Inflammatory macrophage treated with lipopolysaccharide for 1 hour (primary cell): ENCODE measurements at regions not wholly inside any gene's neighbourhood (a gene's known extent, or its start where the extent isn't known, plus 50 kb on each side); places are given as distances from the start of the nearest gene placed in this dataset.

Experiments used
- DNase-seq, 2 donors: peaks; one replicate each; pipeline ENCODE4 v3.0.0-alpha.2; 2020 to 2022

DNA sequence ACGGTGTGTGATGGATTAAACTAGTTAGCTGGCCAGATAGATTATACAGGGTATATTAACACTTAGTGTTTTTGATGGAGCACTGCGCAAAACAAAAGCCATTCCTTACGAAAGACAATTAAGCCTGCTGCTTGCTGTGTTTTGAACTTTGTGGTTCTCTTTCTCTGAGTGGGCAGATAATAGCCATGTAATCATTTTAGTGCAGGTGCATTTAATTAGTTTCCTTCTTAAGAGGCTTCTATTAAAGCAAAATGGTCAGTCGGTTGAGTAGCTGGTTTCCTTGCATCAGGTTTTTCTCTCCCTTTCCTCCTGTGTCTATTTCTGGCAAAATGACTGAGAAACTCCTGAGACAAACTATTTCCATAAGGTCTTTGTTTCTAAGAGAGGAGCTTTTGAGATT is 512.5 kb downstream of the DMAC1 start:
- DNase-seq, result no peak

DNA sequence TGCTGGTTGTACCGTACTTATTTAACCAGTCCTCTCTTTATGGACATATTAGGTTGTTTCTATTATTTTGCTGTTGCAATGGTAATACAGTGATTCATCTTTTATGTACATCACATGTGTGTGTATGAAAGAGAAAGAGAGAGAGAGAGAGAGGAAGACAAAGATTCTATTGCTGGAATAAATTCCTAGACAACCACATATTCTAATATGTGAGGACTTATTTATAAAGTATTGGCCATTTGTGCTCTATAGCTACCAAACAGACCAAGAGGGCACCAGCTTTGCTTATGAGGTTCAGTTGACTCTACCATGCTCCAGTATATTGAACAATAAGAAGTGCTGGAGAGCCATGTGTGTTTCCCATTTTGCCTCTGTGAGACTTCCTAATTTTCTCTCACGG is 513.5 kb downstream of the DMAC1 start:
- no peak for DNase-seq

DNA sequence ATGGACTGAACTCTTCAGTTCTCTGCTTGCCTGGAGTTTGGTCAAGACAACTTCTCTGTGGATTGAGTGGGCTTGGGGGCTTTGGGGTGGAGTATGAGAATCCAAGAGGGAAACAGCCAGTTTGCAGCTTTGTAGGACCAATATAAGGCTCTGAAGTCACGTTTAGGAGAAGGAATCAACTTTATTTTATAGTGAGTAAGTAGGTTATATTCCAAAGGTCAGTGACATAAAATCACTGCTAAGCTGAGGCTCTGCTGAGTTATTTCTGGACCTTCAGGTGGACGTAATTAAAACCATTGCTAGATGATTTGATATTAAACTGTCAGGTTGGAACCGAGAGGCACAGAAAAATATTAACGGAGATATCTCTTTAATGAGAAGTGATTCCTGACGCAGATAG is 514.4 kb downstream of the DMAC1 start:
- no peak for DNase-seq

DNA sequence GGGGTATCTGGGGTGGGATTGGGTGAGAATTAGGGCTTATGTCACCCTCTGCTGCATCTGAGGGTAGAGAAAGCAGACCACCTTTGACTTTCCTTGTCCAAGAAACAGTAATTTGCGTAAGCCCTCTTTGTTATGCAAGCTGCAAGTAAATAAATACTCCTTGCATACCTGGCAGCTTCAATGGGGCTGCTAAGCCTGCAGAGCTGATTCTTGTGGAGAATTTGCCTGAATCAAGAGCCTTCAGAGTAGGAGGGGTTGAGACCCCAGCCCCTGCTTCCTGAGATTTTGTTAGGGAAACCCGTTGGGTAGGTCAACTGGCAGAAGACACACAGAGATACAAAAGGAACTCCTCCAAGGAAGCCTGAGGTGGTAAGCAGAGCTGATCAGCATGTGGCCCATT is 515.1 kb downstream of the DMAC1 start:
- no peak for DNase-seq

DNA sequence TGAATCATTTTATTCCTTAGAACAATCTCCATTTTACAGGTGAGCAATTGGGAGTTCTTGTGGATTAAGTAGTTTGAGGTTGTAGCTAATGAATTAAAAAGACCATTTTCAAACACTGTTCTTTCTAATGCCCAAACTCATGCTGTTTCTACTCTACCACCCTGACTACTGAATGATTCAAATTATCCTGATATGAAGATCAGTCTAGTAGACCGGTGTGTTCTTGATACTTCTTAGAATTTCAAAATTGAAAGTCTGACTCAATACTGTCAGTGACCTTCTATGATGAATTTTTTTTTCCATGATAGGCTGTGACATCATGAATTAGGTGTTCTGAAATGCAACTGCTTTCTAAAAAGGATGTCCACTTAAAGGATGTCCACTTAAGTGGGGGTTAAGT is 515.5 kb downstream of the DMAC1 start:
- DNase-seq, result no peak

DNA sequence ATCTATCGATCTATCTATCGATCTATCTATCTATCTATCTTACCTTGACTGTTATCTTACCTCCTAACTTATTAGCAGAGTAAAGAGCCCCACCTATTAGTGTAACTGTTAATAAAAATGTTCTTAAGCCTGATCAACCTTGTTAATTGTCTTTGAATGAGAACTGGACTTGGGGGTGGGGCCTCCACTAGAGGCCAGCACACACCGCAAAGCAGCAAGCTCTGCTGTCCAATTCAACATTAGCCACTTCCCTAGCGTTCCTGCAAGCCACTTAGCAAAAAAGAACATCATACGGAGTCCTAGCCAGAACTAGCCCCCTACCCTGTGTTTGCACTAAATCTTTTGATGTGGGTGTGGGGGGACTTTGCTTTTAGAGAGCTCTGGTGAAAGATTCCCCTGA is 515.8 kb downstream of the KDM4C start:
- DNase-seq, result no peak

DNA sequence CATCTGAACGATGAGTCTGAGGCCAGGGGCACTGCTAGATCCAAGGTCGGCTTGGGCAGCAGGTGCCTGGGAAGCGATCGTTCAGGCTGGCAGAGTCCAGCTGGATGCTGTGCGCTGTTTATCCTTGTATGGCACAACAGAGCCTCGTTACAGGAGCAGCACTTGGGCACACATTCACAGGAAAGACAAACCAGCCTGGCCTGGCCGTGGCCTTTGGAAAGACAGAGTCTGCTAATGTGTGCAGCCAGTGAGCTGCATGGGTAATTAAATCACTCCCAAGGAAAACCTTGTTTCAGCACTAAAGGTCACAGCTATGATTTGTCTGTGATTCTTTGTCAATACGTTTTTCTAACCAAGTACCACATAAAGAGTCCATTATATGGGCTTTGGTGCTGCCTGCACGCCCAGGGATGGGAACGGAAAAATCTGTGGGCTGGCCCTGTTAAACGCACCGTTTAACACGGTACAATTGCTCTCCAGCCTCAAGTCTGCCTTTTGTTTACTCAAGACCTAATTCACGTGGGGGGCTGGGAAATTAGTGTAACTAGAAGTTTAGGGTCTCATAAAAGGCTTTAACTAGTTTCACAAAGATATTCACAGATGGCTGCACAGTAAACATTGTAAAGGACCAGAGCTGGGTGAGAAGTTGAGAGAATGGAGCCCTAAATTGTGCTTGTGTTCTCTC is 509.3 kb downstream of the KDM4C start:
- no peak for DNase-seq

DNA sequence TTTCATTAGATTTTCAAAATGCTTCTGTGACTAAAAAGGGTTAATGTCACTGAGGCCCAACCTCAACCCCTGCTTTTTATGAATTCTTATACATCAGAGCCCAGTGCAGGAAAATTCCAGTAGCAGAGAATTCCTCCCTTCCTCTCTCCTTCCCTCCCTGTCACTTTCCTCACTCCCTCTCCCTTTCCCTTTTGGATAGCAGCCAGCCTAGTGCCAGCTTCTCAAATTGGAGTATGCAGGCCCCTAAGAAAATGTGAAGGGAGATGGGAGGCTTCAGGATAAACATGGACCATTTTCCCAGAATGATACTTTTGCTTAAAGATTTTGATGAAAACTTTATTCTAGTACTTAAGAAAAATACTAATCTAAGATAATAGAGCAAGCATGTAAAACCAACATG is 507.4 kb downstream of the KDM4C start:
- no peak for DNase-seq

DNA sequence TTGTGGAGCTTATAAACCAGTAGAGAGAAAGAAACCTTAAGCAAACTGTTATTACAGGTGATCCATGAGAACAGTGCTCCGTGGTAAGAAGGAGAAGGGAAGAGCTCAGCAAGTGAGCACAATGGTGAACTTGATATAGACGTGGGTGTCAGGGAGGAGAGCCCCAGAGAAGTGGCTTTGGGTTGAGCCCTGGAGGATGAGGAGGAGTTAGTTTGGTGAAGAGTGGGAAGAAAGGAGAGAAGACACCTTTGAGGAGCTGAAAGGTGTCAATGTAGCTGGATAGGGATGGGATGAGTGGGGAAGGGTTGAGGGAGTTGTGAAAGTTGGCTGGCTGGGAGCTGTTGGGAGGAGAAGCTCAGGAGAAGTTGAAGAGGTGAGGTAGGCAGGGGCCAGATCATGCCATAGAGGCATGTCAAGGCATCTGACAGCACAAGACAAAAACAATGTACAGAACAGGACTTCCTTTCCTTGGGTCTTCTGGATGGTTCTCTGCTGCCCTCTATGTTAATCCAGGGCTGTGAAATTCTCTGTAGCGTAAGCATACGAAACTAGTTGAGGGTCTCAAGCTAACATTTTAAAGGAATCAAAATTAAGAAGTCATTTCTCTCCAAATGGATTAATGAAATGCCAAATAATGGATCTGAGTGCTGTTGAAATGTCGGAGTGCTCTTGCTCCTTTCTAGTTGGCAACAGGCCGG is 501.9 kb downstream of the KDM4C start:
- DNase-seq, result no peak

DNA sequence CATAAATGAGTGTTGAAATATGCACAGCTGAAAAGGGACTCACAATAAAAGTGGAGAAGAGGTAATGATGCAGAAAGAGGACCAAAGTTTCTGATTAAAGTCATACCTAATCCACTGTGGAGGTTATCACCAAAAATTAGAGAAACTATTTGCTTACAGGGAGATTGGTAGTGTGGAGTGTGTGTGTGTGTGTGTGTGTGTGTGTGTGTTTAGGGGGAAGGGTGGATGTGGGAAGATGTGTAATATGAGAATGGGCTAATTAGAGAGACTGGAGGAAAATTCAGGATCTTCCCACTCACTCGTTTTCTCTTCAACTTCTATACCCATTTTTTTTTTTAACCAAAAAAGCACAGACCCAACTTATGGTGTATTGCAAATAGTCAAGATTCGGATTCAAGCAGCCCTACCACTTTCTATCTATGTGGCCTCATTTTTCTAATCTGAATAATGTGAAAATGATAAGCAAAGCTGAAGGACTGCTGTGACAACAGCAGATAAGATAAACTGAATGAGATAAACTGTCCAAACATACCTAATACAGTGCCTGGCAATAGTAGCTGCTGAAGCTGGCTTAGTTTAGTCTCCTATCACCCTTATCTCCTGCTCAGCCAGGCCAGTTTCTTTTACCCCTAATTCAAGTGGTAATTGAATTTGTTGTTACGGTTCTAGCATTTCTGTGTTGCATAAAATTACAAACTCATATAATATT is 501.1 kb downstream of the KDM4C start:
- DNase-seq, result no peak

DNA sequence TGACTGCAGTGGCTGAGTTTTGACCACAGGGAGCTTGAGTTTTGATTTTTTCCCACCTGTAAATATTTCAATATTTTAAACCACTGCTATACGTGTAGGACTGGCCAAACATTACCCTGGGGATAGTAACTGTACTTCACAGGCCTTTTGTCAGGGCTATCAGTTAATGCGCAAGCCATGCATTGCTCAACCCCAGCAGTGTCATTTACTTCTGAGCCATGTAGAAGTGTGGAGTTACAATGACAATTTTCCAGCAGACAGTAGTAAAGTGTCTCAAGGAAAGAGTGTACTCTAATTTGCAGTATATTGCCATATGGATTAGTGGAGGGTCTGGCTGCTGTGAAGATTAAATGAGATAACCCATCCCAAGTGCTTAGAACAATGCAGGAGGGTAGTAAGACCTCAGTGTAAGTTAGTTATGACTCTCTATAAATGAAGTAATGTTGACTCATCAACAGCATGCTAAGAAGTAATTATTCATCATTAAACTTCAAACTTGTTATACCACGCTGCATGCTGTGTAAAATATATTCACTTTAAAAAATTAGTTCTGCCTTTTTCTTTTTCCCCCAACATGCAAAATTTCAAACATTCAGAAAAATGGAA is 489.2 kb downstream of the KDM4C start:
- DNase-seq, result no peak

DNA sequence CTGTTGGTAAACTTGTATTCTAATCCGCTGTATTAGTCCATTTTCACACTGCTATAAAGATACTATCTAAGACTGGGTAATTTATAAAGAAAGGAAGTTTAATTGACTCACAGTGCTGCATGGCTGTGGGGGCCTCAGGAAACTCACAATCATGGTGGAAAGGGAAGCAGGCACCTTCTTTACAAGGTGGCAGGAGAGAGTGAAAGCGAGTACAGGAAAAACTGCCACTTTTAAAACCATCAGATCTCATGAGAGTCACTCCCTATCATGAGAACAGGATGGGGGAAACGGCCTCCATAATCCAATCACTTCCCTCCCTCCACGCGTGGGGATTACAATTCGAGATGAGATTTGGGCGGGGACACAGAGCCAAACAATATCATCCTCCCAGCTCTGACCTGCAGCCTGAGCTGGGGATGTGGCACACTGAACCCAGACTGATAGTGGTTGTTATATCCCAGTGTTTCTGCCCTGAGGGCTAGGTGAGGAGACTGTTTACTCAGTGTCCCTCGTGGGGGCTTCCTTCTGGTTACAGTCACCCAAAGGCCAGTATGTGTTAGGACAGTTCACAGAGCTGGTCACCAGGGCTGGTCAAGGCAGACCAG is 488.3 kb downstream of the KDM4C start:
- no peak for DNase-seq

DNA sequence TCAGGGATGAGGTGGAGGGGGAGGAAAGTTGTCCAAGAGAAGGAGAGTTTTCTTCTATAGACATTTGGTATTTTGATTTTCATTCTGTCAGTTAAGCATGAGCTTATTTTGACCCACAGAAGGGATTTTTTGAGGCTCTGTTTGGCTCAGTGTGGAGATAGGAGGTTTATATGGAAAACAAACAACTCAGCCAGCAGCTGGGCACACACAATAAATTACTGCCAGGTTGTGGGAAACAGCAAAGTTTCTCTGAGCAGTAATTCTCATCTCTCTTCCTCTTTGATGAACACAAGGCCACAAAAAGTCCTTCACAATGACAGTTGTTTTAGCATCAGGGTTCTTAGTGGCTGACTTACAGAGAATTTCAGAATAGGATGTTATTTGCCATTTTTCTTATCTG is 486.1 kb downstream of the KDM4C start:
- no peak for DNase-seq

DNA sequence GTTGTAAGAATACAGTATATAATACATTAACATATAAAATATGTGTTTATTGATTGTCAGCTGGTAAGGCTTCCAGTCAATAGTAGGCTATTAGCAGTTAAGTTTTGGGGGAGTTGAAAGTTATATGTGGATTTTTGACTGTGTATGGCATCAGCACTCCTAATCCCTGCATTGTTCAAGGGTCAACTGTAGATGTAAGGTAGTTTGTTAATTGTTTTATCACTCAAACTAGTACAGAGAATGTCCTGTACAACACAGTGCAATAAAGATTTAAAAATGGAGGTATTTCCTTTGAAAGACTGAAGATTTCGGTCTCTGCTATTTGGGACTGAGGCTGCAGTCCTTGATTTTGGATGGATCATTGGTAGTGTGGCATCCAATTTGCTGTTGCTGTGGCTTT is 484.4 kb downstream of the KDM4C start:
- DNase-seq, result no peak

DNA sequence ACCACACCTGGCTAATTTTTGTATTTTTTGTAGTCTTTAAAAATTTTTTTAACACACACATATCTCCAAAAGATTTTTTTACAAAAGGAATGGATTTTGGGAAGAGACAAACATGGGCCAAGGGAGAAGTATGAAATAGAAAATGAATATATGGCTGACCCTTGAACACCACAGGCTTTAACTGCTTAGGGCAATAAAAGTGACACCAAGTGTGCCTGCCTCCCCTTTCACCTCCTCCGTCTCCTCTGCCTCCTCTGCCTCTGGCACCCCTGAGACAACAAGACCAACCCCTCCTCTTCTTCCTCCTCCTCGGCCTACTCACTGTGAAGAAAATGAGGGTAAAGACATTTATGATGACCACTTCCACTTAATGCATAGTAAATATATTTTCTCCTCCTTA is 483.9 kb downstream of the KDM4C start:
- no peak for DNase-seq

DNA sequence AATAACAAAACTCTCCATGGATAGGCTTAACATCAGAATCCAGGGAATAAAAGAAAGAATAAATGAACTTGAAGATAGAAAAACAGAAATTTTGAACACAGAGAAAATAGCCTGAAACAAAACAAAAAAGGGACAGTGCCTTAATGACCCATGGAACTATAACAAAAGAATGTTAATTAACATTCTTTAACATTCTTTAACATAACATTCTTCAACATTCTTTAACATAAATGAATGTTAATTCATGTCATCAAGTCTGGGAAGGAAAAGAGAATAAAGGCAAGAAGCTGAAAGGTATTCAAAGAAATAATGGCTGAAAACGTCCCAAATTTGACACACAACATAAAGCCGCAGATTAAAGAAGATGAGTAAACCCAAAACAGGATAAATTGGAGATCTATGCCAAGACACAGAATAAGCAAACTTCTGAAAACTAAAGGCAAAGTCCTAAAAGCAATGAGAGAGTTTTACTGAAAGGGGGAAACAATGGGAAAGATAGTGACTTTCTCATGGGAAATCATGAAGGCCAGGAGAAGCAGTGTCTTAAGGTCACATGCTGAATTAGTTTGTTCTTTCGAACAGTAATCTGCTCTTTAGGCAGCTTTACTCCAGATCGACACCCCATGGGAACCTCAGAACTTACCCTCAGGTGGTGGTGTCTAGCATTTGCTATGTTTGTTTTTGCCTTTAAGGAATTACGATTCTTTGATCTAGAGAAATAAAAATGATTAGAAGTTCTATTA is 483.0 kb downstream of the KDM4C start:
- no peak for DNase-seq

DNA sequence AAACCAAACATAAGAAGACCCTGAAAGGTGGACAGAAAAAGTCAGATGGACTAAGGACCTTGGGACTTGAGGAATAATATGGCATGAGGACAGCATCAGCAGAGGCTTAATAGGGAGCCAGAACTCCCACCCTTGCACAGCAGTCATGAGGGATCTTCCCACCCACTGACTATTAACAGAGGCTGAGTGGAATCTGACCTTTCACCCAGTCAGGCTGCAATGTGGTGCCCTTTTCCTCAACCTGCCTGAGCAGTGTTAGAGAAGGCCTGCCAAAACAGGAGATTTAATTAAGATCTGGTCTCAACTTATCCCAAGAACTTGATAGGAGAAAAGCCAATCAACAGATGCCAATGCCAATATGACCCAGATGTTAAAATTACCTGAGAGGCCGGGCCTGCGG is 481.9 kb downstream of the KDM4C start:
- DNase-seq, result no peak

DNA sequence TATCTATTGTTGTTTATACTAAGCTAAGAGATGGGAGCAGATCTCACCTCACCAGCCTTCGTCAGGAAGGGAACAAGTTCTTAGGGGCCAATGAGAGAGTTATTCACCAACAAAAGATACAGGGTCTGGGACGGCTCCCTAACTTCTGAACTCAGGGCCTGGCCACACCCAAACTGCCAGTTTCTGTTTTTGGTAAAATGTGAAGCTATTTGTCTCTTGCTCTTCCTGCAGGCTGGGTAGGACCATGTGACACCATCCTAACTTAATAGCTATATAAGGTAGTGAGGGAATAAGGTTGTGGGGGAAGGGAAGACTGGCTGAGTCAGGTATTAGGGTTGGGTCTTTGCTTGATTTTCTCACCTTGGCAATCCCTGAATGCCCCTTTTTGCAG is 480.5 kb downstream of the KDM4C start:
- no peak for DNase-seq

DNA sequence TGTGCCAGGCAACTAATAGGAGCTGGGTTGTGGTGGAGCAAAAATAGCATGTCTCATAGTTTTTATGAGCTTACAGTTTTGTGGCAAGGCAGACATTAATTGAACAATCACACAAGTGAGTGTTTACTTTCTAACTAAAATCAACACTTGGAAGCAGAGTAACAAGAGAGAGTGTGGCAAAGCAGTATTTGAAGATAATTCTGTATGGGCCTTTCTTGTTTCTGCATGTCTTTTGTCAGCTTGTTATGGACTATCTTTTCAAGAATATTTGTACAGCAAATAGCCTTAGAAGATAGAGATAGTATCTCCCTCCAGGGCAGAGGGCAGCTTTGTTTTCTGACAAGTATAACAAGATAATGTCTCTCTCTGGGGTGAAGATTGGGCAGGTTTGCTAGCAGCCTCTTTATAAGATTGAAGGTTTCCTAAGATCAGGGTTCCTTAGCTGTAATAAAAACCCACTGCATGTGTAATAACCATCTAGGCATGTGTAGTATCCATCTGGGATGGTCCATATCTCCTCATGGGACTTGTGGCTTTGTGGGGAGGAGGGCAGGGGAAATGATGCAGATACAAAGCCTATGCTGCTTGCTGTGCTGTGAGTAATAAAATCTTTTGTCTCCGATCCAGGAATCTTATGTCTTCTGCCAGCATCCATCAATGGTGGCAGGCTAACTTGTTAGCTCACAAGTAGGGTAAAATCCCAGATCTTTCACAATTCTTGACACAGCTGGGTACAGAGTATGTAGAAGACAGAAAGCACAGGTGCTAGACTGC is 479.9 kb downstream of the KDM4C start:
- no peak for DNase-seq

DNA sequence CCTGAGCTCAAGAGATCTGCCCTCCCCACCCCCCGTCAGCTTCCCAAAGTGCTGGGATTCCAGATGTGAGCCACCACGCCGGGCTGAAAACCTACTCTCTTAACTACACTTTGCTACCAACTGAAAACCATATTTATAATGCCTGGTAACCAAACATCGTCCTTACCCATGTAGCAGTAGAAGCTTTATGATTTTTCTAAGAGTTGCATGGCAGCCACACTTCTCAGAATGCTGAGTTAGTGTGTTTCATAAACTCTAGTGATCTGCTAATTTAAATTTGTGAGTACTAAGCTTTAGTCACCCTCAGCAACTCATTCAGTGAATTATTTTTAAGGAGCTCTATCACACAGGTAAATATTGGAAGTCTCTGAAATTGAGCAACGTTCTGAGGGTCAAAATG is 478.4 kb downstream of the KDM4C start:
- DNase-seq, result no peak

DNA sequence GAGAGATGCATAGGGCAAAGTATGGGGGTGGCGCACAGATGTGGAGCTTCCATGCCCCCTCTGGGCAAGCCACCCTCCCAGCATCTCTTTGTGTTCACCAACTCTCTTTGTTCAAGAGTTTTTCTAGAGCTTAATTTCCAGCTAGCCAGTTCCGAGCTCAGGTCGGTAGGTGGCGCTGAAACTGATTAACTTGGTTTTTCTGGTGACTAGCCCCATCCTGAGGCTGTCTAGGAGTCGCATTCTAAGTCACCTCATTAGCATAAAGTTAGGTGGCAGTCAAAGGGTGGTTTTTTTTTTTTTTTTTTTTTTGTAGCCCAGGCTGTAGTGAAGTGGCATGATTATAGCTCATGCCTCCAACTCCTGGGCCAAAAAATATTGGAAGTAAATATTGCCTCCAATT is 476.4 kb downstream of the KDM4C start:
- DNase-seq, result peak; percentile 3 to 29

DNA sequence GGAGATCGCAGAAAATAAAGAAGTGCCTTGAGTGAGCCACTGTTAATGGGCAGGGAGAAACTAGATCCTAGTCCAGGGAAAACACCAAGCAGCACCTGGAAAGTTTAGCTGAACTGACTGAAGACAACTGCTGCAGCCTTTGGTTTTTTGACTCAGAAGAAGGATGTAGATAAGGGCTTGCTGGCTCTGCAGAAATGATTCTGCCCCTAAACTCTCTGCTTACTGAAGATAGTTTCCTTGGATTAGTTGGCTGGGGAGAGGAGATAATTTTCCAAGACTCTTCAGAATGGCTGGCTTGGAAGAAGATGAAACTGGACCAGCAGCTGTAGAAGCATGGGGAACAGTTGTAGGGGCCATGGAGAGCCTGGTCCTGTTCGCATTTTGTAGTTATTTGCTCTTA is 471.8 kb downstream of the KDM4C start:
- DNase-seq, result no peak
